Effector CD8-positive, alpha-beta T cell (primary cell): ENCODE measurements at regions not wholly inside any gene's neighbourhood (a gene's known extent, or its start where the extent isn't known, plus 50 kb on each side); places are given as distances from the start of the nearest gene placed in this dataset.
"Not testable (repeated sequence)": the region's sequence is repeated elsewhere in the genome, so short reads cannot be mapped to it uniquely, and the experiment has no call there.

Source experiments
- DNase-seq: peaks from one replicate; lab custom pipeline; 2025; lab: John Stamatoyannopoulos, UW

DNA sequence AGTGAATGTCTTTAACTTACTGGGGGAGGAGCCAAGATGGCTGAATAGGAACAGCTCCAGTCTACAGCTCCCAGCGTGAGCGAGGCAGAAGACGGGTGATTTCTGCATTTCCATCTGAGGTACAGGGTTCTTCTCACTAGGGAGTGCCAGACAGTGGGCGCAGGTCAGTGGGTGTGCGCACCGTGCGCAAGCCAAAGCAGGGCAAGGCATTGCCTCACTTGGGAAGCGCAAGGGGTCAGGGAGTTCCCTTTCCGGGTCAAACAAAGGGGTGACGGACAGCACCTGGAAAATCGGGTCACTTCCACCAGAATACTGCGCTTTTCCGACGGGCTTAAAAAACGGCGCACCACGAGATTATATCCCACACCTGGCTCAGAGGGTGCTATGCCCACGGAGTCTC, 187.3 kb downstream of the CHIC2 start:
- not testable (repeated sequence) for DNase-seq

DNA sequence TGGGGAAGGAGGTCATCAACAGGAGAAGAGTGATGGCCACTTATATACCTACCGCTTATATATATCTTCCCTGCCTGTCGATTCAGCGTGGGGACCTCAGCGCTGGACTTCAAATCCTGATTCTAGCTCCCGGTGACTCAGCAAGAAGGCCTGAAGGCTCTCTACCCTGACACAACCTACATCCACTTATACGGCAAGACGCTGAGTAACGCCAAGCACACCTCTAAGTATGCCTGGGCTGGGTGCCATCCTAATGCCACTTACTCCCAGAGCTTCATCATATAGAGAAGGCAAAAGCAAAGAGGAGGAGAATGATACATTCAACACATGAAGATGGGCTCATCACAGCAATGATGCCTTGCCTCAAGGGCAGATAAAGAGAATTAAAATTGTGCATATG, 198.3 kb downstream of the CHIC2 start:
- no peak for DNase-seq

DNA sequence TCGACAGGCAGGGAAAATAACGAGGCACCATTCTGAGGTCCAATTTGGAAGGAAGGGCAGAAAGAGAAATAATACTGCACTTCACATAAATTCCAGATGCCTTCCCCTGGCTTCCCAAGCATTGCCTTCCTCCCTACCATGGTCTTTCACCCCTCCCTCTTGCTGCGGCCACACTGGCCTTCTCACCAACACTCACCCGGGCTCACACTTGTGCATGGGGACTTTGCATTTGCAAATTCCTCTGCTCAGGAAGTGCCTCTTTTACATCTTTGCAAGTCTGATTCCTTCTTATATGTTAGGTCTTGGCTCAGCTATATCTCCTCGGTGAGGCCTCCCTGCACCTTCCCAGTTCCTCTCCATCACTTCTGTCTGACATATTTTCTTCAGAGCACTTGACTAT, 199.4 kb downstream of the CHIC2 start:
- no peak for DNase-seq

DNA sequence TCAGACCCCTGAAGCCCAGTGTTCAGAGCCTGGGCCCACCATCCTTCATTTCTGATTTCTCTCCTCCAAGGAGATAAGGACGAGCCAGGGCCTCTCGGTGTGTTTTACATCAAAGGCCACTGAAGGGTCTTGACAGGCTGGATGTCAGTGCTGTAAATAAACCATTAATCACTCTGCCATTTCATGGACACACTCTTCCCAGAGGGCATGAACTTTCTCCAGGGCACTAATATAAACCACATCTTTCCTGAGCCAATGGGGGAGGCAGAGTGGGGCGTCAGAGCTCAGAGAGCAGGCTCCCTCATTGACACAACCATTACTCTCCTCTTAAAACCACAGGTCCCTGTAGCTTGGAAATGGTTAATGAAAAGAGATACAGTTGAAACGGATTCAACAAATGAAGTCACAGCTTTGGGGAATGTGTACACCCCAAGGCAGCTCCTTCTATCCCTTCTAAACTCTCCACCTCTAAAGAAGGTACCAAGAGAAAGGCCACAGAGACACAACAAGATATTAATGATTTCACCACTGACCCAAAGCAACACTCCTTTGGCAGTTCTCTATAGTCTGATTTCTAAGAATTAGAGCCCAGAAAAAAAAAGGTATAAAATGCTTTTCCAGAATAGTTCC, 200.6 kb downstream of the CHIC2 start:
- DNase-seq, result no peak

DNA sequence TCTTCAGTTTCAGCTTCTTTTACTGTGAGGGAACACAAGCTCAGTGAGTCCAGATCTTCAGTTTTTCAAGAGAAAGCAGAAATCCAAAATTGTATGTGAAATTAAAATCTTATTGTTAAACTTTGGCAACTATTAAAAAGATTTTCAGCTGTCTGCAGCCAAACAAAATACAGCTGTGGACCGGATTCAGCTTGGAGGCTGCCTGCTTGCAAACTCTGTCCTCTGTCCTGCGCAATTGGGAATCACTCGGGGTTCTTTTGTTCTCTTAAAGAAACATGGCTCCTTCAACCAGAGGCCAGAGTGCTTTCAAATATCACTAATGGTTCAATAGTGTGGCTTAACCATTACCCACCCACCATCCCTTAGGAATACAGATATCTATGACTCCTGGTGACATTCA, 201.2 kb downstream of the CHIC2 start:
- DNase-seq, result no peak

DNA sequence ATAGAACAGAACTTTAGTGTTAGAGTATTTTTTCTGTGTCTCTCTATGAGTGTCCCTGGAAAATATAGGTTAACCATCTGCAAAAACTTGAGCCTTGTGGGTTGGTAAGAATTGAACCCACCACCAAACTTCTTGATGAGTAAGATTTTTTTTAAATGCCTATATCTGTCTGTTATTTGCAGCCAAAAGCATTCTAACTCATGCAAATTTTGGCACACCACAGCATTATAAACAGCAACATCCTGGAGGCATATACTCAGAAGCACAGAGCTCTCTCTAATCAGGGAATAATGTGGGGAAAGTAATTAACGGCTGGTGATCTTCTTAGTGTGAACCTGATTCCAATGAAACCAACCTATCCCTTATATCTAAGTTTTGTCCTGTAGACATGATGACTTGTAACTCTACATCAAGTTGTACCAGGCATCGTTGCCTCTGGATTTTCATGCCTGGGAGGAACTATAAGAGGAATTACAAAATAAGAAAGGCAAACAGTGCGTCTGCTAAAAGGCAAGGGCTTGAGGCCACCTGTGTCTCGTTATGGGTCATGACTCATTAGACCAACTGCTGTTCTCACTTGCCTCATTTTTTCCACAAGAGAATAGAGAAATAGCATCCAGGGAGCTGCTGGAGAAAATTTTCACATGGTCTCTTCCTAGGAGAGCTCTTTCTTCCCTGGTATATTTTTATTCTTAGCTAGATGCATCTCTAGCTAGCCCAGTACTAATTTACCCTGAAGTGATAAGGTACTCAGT, 202.4 kb downstream of the CHIC2 start:
- DNase-seq, result no peak

DNA sequence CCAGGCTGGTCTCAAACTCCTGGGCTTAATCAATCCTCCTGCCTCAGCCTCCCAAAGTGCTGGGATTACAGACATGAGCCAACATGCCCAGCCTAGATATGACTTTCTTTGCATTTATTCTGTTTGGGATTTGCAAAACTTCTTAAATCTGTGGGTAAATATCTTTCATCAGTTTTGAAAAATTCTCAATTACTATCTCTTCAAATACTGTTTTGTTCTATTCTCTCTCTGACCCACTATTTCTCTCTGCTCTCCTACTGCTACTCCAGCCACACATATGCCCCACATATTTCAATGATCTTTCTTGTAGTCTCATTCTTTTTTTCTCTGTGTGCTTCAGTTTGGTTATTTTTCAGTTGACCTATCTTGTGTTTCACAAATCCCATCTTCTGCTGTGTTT, 205.1 kb downstream of the CHIC2 start:
- DNase-seq, result no peak

DNA sequence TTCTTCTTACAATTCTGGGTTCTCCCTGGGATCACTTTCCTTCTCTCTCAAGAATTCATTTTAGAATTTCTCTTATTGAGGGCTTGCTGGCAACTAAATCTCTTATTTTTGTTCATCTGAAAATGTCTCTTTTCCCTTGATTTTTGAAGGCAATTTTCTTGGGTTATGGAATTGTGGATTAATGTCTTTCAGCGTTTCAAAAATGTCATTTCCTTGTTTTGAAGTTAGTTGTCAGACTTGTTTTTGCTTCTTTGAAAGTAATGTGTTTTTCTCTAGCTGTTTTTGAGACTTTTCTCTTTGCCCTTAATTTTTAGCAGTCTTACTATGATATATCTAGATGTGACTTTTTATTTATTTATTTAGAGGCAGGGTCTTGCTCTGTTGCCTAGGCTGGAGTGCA, 205.7 kb downstream of the CHIC2 start:
- DNase-seq, result no peak

DNA sequence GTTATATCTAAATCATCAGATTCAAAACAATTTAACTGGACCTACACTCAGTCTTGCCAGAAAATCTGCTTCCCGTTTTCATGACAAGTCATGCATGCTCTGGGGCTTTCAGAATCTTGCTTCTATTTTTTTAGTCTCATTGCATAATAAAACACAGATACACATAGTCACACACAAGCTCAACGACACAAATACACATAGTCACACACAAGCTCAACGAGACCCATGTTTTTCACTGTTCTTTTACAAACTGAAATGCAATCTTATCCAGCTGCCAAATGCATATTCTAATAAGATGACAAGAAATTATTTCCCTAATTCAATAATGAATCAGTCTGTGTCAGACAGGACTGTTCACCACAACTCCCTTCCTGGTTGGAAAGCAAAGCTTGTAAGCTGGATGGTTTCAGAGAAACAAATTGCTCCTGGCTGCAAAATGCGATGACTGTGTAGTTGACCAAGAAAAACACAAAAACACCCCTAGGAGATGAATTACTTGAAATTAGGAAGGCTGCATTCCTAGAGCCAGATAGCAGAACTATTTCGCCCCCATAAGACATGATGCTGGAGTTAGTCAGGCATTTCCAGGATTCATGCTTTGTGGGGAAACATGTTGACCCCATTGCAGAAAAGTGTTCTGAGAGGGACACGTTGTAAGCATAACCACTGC, 208.7 kb downstream of the CHIC2 start:
- DNase-seq, result no peak

DNA sequence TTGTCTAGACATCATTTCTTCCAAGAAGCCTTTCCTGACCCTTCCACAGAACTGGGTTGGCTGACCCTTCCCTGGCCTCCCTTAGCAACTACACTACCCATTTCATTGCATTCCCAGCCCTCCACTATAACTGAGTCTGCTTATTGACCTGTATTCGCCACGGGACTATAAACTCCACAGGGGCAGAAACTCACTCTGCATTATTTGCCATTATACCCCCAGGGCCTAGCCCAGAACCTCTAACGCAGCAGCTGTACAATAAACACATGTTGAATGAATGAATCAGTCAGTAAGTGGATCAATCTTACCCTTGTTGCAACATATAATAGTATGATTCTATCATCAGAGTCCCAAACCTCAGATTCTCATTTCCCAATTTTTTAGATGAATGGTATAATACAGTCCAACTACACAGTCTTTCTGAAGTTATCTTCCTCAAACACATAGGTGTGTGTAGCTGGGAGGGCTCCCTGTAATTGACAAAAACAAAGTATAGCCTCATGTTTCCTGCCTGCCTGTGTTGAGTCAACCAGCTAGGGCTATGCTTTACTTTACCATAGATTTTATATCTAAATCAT, 209.3 kb downstream of the CHIC2 start:
- no peak for DNase-seq

DNA sequence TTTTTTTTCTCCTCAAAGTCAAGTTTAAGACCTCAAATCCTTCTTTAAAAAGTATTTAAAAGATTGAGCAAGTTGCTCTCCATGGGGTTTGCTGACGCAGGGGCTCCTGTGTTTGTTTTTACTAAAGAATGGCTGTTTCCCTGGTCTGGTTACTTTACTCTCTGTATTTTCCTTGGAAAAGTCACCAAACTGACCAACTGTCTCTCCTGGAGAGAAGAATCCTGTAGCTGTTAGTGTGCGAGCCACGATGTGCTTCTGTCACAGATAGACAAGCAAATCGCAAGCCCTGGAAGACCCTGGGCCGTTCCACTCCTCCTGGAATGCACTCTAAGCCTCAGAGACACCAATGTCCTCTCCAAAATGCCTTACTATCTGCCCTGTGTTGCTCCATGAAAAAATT, 212.1 kb downstream of the CHIC2 start:
- no peak for DNase-seq

DNA sequence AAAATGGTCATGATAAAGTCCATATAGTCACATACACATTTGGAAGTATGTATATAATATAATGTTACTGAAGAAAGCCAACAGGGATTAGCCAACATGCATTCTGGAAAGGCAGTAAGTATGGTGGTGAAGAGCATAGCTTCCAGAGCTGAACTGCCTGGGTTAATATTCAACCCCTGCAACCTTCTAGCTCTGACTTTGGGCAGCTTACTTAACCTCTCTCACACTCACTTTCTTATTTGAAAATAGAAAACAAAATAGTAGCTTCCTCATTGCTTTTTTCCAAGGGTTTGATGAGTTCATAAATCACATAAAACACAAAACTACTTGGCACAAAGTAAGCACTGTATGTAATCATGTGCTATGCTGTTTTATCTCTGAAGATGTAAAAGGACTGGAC, 216.4 kb downstream of the CHIC2 start:
- DNase-seq, result no peak

DNA sequence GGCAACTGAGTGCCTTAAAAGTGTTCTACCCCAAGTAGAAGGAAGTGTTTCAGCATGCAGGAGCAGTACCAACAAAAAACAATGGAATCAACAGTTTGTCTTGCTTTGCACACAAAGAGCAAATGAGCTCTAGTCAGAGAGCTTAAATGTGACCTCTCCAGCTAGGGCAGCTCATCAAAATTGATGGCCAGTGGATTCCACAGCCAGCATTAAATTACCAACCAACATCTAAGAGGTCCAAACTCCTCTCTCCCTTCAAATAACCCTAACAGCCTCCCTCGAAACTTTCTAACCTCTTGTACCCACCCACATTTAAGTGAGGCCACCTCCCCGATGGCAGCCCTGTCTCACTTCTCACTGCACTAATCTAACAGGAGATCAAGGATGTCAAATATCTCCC, 219.9 kb downstream of the CHIC2 start:
- no peak for DNase-seq

DNA sequence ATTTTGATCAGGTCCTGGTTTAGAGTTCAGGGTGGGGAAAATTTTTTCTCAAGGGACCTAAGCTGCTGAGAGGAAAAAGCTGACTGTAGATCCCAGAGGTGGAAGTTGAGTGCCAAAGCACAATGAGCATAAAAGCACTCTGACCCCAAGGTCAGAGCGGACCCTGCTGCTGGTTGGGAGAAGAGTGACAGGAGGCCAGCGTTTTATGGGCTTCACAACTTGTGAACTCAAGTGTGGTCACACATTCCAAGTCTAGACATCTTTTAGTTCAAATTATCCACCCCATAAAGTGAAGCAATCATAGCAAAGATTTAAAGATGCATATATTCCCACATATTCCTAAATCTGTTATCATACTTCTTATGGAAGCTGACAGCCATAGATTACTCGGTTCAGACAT, 220.3 kb downstream of the CHIC2 start:
- DNase-seq, result no peak

DNA sequence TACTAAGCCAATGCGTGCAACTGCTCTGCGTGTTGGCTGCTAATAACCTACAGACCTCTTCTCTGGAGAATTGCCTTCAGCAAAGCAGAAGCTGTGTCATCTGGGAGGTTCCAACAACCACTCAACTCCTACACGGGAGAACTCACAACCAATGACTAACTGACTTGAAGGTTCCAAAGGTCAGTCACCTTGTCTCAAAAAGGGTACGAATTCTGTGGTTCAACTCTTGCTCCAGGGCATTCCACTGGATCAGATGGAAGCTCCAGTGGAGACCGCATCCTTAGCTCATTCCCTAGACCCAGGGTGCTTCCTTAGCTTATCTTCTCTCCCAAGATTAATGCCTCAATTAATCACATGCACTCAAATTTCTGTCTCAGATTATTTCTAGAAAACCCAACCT, 222.7 kb downstream of the CHIC2 start:
- no peak for DNase-seq

DNA sequence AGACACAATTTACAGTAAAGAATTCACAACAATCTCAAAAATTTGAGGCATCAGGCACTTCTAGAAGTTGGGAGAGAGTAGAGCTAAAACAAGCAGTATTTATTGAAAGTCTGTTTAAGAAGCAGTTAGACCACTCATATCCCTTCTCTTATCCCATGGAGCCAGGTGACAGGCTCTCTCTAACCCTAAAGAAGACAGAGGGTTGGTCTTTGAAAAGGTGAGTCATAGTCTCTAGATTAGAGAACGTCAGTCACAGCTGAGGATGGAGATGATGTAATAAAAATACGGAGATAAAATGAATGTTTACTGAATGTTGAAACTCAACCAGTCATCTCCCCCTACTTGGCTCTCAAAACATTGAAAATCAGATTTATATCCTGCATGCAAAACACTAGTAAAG, 223.8 kb downstream of the CHIC2 start:
- no peak for DNase-seq

DNA sequence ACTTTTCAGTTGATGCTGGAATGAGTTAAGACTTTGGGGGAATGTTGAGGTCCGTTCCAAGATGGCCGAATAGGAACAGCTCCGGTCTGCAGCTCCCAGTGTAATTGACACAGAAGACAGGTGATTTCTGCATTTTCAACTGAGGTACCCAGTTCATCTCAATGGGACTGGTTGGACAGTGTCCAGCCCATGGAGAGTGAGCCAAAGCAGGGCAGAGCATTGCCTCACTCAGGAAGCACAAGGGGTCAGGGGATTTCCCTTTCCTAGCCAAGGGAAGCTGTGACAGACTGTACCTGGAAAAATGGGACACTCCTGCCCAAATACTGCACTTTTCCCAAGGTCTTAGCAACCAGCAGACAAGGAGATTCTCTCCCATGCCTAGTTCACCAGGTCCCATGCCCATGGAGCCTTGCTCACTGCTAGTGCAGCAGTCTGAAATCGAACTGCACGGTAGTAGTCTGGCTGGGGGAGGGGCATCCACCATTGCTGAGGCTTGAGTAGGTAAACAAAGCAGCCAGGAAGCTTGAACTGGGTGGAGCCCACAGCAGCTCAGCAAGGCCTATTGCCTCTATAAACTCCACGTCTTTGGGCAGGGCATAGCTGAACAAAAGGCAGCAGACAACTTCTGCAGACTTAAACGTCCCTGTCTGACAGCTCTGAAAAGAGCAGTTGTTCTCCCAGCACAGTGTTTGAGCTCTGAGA, 231.0 kb downstream of the CHIC2 start:
- DNase-seq, result not testable (repeated sequence)

DNA sequence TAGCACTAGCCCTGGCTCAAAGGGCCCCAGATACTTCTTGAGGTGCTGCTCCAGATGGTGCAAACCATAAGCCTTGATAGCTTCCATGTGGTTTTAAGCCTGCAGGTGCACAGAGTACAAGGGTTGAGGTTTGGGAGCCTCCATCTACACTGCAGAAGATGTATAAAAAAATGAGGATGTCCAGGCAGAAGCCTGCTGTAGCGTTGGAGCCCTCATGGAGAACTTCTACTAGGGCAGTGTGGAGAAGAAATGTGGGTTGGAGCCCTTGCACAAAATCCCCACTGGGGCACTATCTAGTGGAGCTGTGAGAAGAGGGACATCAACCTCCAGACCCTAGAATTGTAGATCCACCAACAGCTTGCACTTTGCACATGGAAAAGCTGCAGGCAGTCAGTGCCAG, 231.9 kb downstream of the CHIC2 start:
- DNase-seq, result no peak

DNA sequence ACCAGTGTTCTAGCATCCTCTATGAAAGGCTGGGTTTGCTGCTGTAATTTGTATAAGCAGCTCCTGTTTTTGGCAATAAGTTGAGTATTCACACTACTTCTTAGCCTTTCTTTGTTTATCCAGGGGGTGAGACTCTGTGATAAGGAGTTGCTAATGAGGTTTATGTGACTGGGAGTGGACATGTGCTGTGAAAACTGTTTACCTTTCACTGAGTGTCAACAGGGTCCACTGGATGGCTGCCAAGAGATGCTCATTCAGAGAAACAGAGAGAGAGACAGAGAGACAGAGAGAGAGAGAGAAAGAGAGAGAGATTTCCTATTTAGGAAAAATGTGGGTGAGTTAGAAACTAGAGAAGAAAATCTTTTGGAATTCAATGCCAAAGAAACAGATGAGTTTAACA, 233.9 kb downstream of the CHIC2 start:
- DNase-seq, result no peak

DNA sequence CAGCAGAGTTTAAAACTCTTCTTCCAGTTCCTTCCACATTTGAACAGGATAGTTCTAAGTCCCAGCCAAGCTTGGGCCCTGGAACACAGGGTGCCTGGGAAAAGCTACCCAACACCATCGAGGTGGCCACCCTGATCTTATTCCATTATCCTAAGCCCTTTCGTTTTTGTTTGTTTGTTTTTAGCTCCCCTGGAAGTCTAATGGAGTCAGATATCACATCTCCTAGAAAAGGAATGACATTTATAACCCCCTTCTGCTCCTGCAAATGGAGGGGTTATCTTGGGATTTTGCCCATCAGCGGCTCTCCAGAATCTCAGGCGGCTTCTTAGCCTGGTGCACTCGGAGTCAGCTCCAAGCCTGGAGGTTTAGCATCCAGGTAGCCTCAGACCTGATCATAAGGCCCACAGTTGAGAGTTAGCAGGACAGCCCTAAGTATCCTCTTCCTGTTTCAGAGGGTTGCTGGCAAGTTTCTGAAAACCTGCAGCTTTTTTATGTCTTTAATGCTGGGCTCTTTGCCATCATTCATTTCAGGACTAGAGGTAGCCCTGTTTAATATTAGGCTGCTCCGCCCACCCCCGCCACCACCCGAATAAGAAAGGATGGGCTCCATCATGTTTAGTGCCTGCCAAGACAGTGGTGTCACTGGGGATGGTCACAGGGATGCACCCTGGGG, 230.0 kb upstream of the LNX1 start:
- no peak for DNase-seq

DNA sequence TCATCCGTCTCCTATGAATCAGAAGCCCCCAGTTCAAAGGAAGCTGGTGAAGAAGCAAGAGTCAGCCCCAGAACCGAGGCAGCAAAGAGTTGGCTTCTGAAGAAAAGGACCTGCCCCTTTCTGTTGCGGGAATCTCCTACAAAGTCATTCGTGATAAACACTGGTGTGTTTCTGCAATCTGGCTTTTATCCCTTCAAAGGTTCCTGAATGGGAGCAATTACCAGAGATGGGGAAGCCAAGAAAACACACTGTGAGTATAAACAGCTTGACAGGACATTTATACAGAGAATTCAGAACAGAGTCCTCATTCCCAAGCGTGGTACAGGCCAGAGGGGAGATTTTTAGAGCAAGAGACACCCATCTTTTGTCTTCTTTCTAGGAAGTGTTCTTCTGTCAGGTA, 226.8 kb upstream of the LNX1 start:
- no peak for DNase-seq

DNA sequence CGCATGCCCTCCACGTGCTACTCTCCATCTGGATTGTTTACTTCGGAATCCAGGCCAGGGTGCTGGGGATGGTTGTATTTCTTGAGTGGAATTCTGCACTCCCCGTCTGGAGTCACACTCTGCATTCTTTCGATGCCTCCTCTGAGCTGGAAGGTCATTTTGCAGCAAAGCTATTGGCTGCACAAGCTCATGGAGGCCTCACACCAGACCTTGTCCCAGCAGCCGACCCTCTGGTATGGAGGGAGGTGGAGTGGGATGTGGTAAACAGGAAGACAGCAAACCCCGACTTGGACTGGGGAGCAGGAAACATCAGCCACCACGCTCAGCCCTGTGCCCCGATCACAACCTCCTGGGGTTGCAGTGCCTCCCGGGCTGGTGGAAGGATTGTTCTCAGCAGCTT, 225.3 kb upstream of the LNX1 start:
- no peak for DNase-seq
